ENCODE measurements at regions not wholly inside any gene's neighbourhood (a gene's known extent, or its start where the extent isn't known, plus 50 kb on each side); places are given as distances from the start of the nearest gene placed in this dataset.

GRCh38 chr7:114857605-114858004 is 64.3 kb upstream of the MDFIC start:
- TF ChIP-seq CTCF (IDR thresholded peaks at IDR 0.05; ENCODE audit: low read length), result no peak
- no peak for TF ChIP-seq EZH2 (IDR thresholded peaks at IDR 0.05; ENCODE audit: borderline replicate concordance, low read length)
